GM13976 (cell line): ENCODE measurements at regions not wholly inside any gene's neighbourhood (a gene's known extent, or its start where the extent isn't known, plus 50 kb on each side); places are given as distances from the start of the nearest gene placed in this dataset.

Experiments
- DNase-seq: peaks from one replicate; pipeline ENCODE4 v3.0.0; 2012; ENCODE audit warnings: low spot score
- in situ Hi-C: fragments of 300-500 bp; cut with MboI; formaldehyde crosslinking; loops from one replicate; pipeline ENCODE4 v1.12.0; 2022; ENCODE audit warnings: low sequenced_read_pairs, mixed read lengths, inconsistent platforms; ENCODE audit not compliant: unreplicated experiment
- TF ChIP-seq, protein P1 (sequence below): IDR thresholded peaks from 2 replicates; pipeline ENCODE4 v1.5.1; 2012; ENCODE audit warnings: borderline replicate concordance, mild to moderate bottlenecking; ENCODE audit not compliant: insufficient read depth; ENCODE audit errors: extremely low read depth, missing control alignments, control extremely low read depth

DNA sequence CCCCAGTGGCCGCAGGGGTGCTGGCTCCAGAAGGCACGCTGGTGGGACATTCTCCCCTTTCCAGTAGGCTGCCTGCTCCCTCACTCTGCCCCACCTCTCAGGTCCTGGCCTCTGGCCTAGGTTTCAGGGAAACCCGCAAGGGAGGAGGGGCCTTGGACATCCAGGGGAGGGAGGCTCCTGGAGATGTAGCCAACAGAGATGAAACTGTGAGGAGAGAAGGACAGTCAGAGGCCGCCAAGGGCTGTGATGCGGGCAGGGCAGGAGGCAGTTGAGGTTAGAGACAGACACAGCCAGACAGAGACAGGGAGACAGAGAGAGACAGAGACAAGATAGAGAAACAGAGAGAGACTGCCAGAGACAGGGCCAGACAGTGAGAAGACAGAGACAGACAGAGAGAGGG lies 127.7 kb downstream of the UQCRFS1 start:
- in situ Hi-C loops = no loop called here
- DNase-seq = no peak
- TF ChIP-seq, protein P1, sequence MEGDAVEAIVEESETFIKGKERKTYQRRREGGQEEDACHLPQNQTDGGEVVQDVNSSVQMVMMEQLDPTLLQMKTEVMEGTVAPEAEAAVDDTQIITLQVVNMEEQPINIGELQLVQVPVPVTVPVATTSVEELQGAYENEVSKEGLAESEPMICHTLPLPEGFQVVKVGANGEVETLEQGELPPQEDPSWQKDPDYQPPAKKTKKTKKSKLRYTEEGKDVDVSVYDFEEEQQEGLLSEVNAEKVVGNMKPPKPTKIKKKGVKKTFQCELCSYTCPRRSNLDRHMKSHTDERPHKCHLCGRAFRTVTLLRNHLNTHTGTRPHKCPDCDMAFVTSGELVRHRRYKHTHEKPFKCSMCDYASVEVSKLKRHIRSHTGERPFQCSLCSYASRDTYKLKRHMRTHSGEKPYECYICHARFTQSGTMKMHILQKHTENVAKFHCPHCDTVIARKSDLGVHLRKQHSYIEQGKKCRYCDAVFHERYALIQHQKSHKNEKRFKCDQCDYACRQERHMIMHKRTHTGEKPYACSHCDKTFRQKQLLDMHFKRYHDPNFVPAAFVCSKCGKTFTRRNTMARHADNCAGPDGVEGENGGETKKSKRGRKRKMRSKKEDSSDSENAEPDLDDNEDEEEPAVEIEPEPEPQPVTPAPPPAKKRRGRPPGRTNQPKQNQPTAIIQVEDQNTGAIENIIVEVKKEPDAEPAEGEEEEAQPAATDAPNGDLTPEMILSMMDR = no peak

DNA sequence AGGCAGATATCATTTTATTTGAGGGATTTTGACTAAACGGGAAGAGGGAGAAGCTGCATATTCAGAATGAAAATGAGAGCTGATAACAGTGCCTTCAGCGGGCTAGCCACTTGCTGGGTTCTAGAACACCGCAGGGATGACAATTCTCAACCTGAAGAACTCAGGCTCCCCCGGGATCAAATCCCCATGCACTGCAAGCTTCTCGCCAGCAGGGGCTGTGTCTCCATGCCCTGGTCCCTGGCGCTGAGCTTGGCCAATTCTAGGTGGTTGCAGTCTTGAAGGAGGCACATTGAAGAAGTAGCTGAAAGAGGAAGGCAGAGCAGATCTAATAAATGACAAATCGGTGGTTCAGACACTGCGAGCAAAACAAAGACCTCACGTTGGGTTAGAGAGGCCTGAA lies 128.7 kb downstream of the UQCRFS1 start:
- TF ChIP-seq, protein P1 = no peak
- no peak for DNase-seq
- in situ Hi-C loops = no loop called here

DNA sequence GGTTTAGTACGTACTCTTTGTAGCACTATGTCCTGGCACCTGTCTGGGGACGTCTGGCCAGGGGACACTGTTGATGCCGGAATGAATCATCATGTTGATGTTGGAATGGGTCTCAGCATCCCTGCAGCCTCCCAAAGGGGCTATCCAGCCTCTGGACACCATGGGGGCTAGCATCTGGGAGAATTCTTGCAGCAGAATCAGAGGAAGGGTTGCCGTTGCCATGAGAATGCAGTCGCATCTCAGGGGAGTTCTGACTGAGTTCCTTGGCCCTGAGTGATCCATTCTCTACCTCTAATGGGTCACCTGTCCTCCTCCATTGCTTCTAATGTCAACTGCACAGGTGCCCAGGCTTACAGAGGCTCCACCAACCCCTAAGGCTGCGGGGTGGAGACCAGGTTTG lies 129.1 kb downstream of the UQCRFS1 start:
- TF ChIP-seq, protein P1 = no peak
- no peak for DNase-seq
- in situ Hi-C loops = no loop called here

DNA sequence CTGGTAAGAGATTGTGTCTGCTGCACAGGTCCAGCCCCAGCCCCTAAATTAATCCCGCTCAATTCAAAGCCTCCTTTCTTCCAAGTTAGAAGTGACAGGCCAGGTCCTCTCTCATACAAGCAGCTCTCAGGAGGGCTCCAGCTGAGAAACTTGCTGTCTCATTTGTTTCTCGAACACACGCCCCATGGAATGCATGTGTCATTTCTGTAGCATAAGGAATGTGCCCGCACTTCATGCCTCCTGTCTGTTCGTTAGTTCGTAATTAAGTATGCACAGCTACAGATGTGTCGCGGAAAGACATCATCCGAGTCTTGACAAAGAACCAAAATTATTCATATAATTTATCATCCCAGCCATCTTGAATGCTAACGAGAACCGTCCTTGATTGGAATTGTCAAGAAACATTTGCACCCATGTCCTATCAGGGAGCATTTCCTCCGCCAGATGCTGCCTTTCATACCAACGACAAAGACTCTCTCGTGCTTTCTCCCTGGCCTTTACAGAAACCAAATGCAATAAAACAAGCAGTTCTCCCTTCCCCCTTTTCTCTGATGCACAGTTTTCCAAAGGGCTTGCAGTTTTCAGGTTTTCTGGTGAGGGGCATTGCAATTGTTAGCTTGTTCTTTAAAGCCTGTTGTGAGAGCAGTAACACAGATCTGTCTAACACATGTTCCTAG lies 133.5 kb downstream of the UQCRFS1 start:
- in situ Hi-C loops = no loop called here
- no peak for DNase-seq
- TF ChIP-seq, protein P1 = no peak

DNA sequence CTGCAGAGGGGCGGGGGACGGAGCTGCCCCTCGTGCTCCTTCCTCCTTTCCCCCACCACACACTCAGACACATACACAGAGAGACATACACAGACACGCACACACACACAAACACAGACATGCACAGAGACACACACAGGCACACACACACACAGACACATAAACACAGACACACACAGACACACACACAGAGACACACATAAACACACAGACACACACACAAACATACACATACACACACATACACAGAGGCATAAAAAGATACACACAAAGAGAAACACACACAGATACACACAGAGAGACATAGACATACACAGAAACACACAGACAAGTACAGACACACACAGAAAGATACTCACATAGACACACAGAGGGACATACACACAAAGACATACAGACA lies 136.0 kb downstream of the UQCRFS1 start:
- DNase-seq = no peak
- TF ChIP-seq, protein P1 = no peak
- in situ Hi-C loops = no loop called here

DNA sequence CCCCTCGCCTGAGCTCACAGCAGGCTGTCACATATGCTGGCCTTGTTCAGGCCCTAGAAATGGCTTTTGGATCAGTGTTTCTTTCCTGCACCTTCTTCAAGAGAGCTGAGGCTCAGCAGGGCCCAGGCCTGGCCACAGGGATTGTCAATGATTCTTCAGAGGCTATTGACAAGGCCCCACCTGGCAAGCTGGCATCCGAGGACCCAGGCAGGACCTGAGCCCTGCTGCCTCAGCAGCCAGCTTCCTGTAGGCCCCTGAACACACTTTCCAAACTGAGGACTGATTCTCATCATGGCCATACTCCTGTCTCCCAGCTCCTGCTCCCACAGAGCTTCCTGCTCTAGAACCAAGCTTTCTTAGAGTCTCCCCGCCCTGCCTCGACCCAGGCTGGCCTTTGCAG lies 136.8 kb downstream of the UQCRFS1 start:
- in situ Hi-C loops = no loop called here
- DNase-seq = no peak
- TF ChIP-seq, protein P1 = no peak
